ENCODE measurements at regions not wholly inside any gene's neighbourhood (a gene's known extent, or its start where the extent isn't known, plus 50 kb on each side); places are given as distances from the start of the nearest gene placed in this dataset.
A peak's percentile ranks its signal among the peaks of the same experiment; 100 is the strongest.

GRCh38 chr16:73480381-73480780, 432.5 kb upstream of the ZFHX3 start:
- Mint-ChIP-seq H3K27ac (no peak overlapping the region), H3K27me3 (ENCODE audit: insufficient read depth) (peaks cover 37% of the 10 kb centered on the region)

GRCh38 chr16:73473713-73474112, 425.8 kb upstream of the ZFHX3 start:
- WGBS, 2 experiments (ENCODE audit: insufficient coverage in 1 of 2, insufficient read length in 1 of 2), result 94 to 100% methylated on average over 3 of the region's 3 CpGs
- no peak for DNase-seq
- H3K27me3 Mint-ChIP-seq (ENCODE audit: insufficient read depth), result peaks cover 3% of the 10 kb centered on the region
- H3K36me3 Mint-ChIP-seq (ENCODE audit: low read depth), result no peaks in the 10 kb centered on the region
- no peak for TF ChIP-seq CTCF (conservative IDR thresholded peaks at IDR 0.05)
- H3K4me1 Mint-ChIP-seq, result no peaks in the 10 kb centered on the region
- H3K4me3 Mint-ChIP-seq, result no peak overlapping the region
- Histone ChIP-seq H3K9ac (ENCODE audit: extremely low read depth, low read length, poor library complexity, severe bottlenecking) (no peak overlapping the region), H3K27ac (ENCODE audit: low read depth, low read length) (no peak overlapping the region), H3K4me3 (ENCODE audit: low read length) (no peak overlapping the region), H3K36me3 (ENCODE audit: control insufficient read depth, insufficient read depth, low read length) (no peaks in the 10 kb centered on the region), H3K9me3 (ENCODE audit: control insufficient read depth, low read length) (no peaks in the 10 kb centered on the region), H3K27me3 (ENCODE audit: control insufficient read depth, insufficient read depth, low read length, poor library complexity, severe bottlenecking) (no peaks in the 10 kb centered on the region), H3K4me1 (ENCODE audit: control insufficient read depth, insufficient read depth, low read length) (no peaks in the 10 kb centered on the region)
- no peak overlapping the region for H3K27ac Mint-ChIP-seq
- no peaks in the 10 kb centered on the region for H3K9me3 Mint-ChIP-seq

More at GRCh38 chr16:73480381-73480780, 432.5 kb upstream of the ZFHX3 start:
- Histone ChIP-seq H3K4me3 (ENCODE audit: low read length) (no peak overlapping the region), H3K4me1 (ENCODE audit: control insufficient read depth, insufficient read depth, low read length) (no peaks in the 10 kb centered on the region), H3K27ac (ENCODE audit: low read depth, low read length) (no peak overlapping the region), H3K36me3 (ENCODE audit: control insufficient read depth, insufficient read depth, low read length) (no peaks in the 10 kb centered on the region), H3K9ac (ENCODE audit: extremely low read depth, low read length, poor library complexity, severe bottlenecking) (no peak overlapping the region), H3K27me3 (ENCODE audit: control insufficient read depth, insufficient read depth, low read length, poor library complexity, severe bottlenecking) (peaks cover 3% of the 10 kb centered on the region), H3K9me3 (ENCODE audit: control insufficient read depth, low read length) (no peaks in the 10 kb centered on the region)
- Mint-ChIP-seq H3K36me3 (ENCODE audit: low read depth) (no peaks in the 10 kb centered on the region), H3K9me3 (no peaks in the 10 kb centered on the region), H3K4me1 (peaks cover 10% of the 10 kb centered on the region), H3K4me3 (no peak overlapping the region)
- TF ChIP-seq CTCF (conservative IDR thresholded peaks at IDR 0.05), result peak; percentile 37
- peak; percentile 56 for DNase-seq
- 57 to 100% methylated on average over 1 to 2 of the region's 2 CpGs for WGBS, 2 experiments (ENCODE audit: insufficient coverage in 1 of 2, insufficient read length in 1 of 2)

GRCh38 chr16:73464834-73465233, 416.9 kb upstream of the ZFHX3 start:
- peaks cover 6% of the 10 kb centered on the region for H3K9me3 ChIP-seq (ENCODE audit: control insufficient read depth, low read length)
- Mint-ChIP-seq H3K9me3 (peaks cover 10% of the 10 kb centered on the region), H3K36me3 (ENCODE audit: low read depth) (no peaks in the 10 kb centered on the region), H3K4me3 (no peak overlapping the region), H3K27me3 (ENCODE audit: insufficient read depth) (peaks cover 25% of the 10 kb centered on the region), H3K4me1 (peaks cover 9% of the 10 kb centered on the region), H3K27ac (no peak overlapping the region)
- 94 to 98% methylated on average over 6 to 11 of the region's 11 CpGs for WGBS, 2 experiments (ENCODE audit: insufficient coverage in 1 of 2, insufficient read length in 1 of 2)
- no peak for DNase-seq
- no peak for TF ChIP-seq CTCF (conservative IDR thresholded peaks at IDR 0.05)
- no peaks in the 10 kb centered on the region for H3K27me3 ChIP-seq (ENCODE audit: control insufficient read depth, insufficient read depth, low read length, poor library complexity, severe bottlenecking)
- H3K4me1 ChIP-seq (ENCODE audit: control insufficient read depth, insufficient read depth, low read length), result no peaks in the 10 kb centered on the region
- no peak overlapping the region for H3K27ac ChIP-seq (ENCODE audit: low read depth, low read length)
- H3K4me3 ChIP-seq (ENCODE audit: low read length), result no peak overlapping the region
- no peak overlapping the region for H3K9ac ChIP-seq (ENCODE audit: extremely low read depth, low read length, poor library complexity, severe bottlenecking)
- no peaks in the 10 kb centered on the region for H3K36me3 ChIP-seq (ENCODE audit: control insufficient read depth, insufficient read depth, low read length)

Data from endodermal cell (in vitro differentiated cells).